ENCODE measurements at regions not wholly inside any gene's neighbourhood (a gene's known extent, or its start where the extent isn't known, plus 50 kb on each side); places are given as distances from the start of the nearest gene placed in this dataset.

GRCh38 chr5:39541920-39542319 is 117.1 kb upstream of the DAB2 start:
- dilution Hi-C loops (cut with MboI; ENCODE audit: extremely low pct_ligation_motif_present, low sequenced_read_pairs) = loop anchor here (25.0 kb wide), 1 partner anchor 155 kb away; no protein-coding TSS in a partner anchor
- no peak for FAIRE-seq

DNA sequence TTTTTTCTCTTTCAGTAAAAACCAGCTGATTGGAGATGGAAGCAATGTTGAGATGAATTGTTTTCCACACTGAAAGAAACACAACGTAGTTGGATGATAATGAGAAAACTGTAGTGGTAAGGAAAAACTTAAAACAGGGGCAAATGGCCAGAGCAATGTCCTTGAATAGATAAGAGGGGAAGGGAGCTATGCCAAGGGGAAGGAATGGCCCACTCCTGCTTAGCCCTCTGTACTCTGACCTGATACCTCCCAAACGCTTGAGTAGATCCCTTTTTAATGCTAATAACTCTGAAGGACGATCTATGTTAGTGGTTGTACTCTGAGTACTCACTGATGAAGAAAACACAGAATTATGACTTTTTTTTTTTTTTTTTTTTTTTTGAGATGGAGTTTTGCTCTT is 114.7 kb upstream of the DAB2 start:
- no peak overlapping the region for H3K4me2 ChIP-seq (ENCODE audit: control insufficient read depth, extremely low read depth, insufficient read depth, low read depth, low read length)
- H3K4me1 ChIP-seq (ENCODE audit: control insufficient read depth, extremely low read depth, insufficient read depth, low read length) = peaks cover 4% of the 10 kb centered on the region
- no peaks in the 10 kb centered on the region for H3K9me3 ChIP-seq (ENCODE audit: control insufficient read depth, low read depth, low read length)
- no peak for TF ChIP-seq CTCF (optimal IDR thresholded peaks at IDR 0.05 in 1 of 3, IDR thresholded peaks at IDR 0.05 in 1 of 3, conservative IDR thresholded peaks at IDR 0.05 in 1 of 3; ENCODE audit: extremely low read depth in 1 of 3, insufficient read depth in 2 of 3, low read length in 3 of 3)
- TF ChIP-seq EZH2 (IDR thresholded peaks at IDR 0.05; ENCODE audit: low read length) = no peak
- FAIRE-seq (no peak), DNase-seq (ENCODE audit: low read depth, low spot score) (no peak)
- no peak overlapping the region for H3K4me3 ChIP-seq (ENCODE audit: control insufficient read depth in 2 of 3, extremely low read depth in 1 of 3, insufficient read depth in 2 of 3, low read depth in 1 of 3, low read length in 3 of 3)
- no peaks in the 10 kb centered on the region for H3K79me2 ChIP-seq (ENCODE audit: control insufficient read depth, insufficient read depth, low read length)
- no peak overlapping the region for H3K27ac ChIP-seq (ENCODE audit: control insufficient read depth, insufficient read depth, low read length)
- H3K27me3 ChIP-seq (ENCODE audit: control insufficient read depth, extremely low read depth, insufficient read depth, low read length) = no peaks in the 10 kb centered on the region
- H3K36me3 ChIP-seq (ENCODE audit: control insufficient read depth in 2 of 2, extremely low read depth in 1 of 2, insufficient read depth in 2 of 2, low read length in 2 of 2) = no peaks in the 10 kb centered on the region
- H3K9ac ChIP-seq (ENCODE audit: control insufficient read depth, extremely low read depth, insufficient read depth, low read length) = no peak overlapping the region
- H4K20me1 ChIP-seq (ENCODE audit: control insufficient read depth, extremely low read depth, insufficient read depth, low read length) = no peaks in the 10 kb centered on the region
- no peak overlapping the region for H2AFZ ChIP-seq (ENCODE audit: control insufficient read depth, low read length)
- dilution Hi-C loops (cut with MboI; ENCODE audit: extremely low pct_ligation_motif_present, low sequenced_read_pairs) = loop anchor here (25.0 kb wide), 1 partner anchor 152 kb away; no protein-coding TSS in a partner anchor
- no peaks in the 10 kb centered on the region for H3K9me1 ChIP-seq (ENCODE audit: control insufficient read depth, extremely low read depth, insufficient read depth, low read length)

More at GRCh38 chr5:39541920-39542319, 117.1 kb upstream of the DAB2 start:
- H3K4me3 ChIP-seq (ENCODE audit: control insufficient read depth in 2 of 3, extremely low read depth in 1 of 3, insufficient read depth in 2 of 3, low read depth in 1 of 3, low read length in 3 of 3) = no peak overlapping the region
- H3K9me1 ChIP-seq (ENCODE audit: control insufficient read depth, extremely low read depth, insufficient read depth, low read length) = no peaks in the 10 kb centered on the region
- H3K9me3 ChIP-seq (ENCODE audit: control insufficient read depth, low read depth, low read length) = no peaks in the 10 kb centered on the region
- no peaks in the 10 kb centered on the region for H3K36me3 ChIP-seq (ENCODE audit: control insufficient read depth in 2 of 2, extremely low read depth in 1 of 2, insufficient read depth in 2 of 2, low read length in 2 of 2)
- H3K9ac ChIP-seq (ENCODE audit: control insufficient read depth, extremely low read depth, insufficient read depth, low read length) = no peak overlapping the region
- H3K79me2 ChIP-seq (ENCODE audit: control insufficient read depth, insufficient read depth, low read length) = no peaks in the 10 kb centered on the region
- H4K20me1 ChIP-seq (ENCODE audit: control insufficient read depth, extremely low read depth, insufficient read depth, low read length) = no peaks in the 10 kb centered on the region
- H3K4me1 ChIP-seq (ENCODE audit: control insufficient read depth, extremely low read depth, insufficient read depth, low read length) = peaks cover 4% of the 10 kb centered on the region
- H3K27ac ChIP-seq (ENCODE audit: control insufficient read depth, insufficient read depth, low read length) = no peak overlapping the region
- no peak for TF ChIP-seq CTCF (optimal IDR thresholded peaks at IDR 0.05 in 1 of 3, IDR thresholded peaks at IDR 0.05 in 1 of 3, conservative IDR thresholded peaks at IDR 0.05 in 1 of 3; ENCODE audit: extremely low read depth in 1 of 3, insufficient read depth in 2 of 3, low read length in 3 of 3)
- TF ChIP-seq EZH2 (IDR thresholded peaks at IDR 0.05; ENCODE audit: low read length) = no peak
- no peak for DNase-seq (ENCODE audit: low read depth, low spot score)
- H3K4me2 ChIP-seq (ENCODE audit: control insufficient read depth, extremely low read depth, insufficient read depth, low read depth, low read length) = no peak overlapping the region
- no peaks in the 10 kb centered on the region for H3K27me3 ChIP-seq (ENCODE audit: control insufficient read depth, extremely low read depth, insufficient read depth, low read length)
- H2AFZ ChIP-seq (ENCODE audit: control insufficient read depth, low read length) = no peak overlapping the region
